Esophagus squamous epithelium (tissue), 4 donors: ENCODE measurements at regions not wholly inside any gene's neighbourhood (a gene's known extent, or its start where the extent isn't known, plus 50 kb on each side); places are given as distances from the start of the nearest gene placed in this dataset.

Source experiments
- CTCF ChIP-seq, 6 experiments: fragments of 450-650 bp in 4 of 6; fragments of 200-600 bp in 2 of 6; sonication (generic) in 2 of 6; IDR thresholded peaks; one replicate each; pipeline ENCODE4 v1.5.1; 2016 to 2019; ENCODE audit warnings: antibody characterized with exemption in 6 of 6, mild to moderate bottlenecking in 4 of 6, moderate library complexity in 4 of 6
- POLR2A ChIP-seq, 4 donors: fragments of 450-650 bp; IDR thresholded peaks; one replicate each; pipeline ENCODE4 v1.6.1; 2017; ENCODE audit warnings: antibody characterized with exemption in 4 of 4, mild to moderate bottlenecking in 4 of 4, moderate library complexity in 3 of 4

- TF ChIP-seq CTCF (IDR thresholded peaks at IDR 0.05) (no peak), POLR2A (IDR thresholded peaks at IDR 0.05) (no peak)
Measured at GRCh38 chr18:67432806-67433205, 83.7 kb downstream of the DSEL start.
